ENCODE measurements at regions not wholly inside any gene's neighbourhood (a gene's known extent, or its start where the extent isn't known, plus 50 kb on each side); places are given as distances from the start of the nearest gene placed in this dataset.

- H3K27ac Mint-ChIP-seq: no peak overlapping the region
- peaks cover 11% of the 10 kb centered on the region for H3K4me1 Mint-ChIP-seq
- ATAC-seq: no peak
- peaks cover 24% of the 10 kb centered on the region for H3K36me3 Mint-ChIP-seq
- H3K27me3 Mint-ChIP-seq: no peaks in the 10 kb centered on the region
- H3K9me3 Mint-ChIP-seq: no peaks in the 10 kb centered on the region
- H3K4me3 Mint-ChIP-seq: no peak overlapping the region
Measured at GRCh38 chr10:60684091-60684490, 94.2 kb upstream of the CDK1 start.

DNA sequence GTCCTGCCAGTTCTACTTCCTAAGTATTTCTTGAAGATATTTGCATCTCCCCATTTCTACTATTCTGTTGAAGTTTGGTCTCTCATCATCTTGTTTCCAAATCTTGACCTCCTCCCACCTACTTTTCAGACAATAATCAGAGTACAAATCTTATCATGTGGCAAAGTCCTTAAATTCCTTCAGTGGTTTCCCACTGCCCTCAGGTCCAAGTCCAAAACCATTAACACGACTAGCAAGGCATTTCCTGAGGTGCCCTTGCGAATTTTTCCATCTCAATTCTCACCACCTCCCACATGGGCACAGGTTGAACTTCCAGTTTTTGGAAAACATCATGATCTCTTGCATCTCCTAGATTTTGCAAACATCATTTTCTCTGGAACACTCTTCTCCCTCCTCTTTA is 97.2 kb upstream of the CDK1 start:
- H3K4me1 Mint-ChIP-seq: peaks cover 11% of the 10 kb centered on the region
- H3K36me3 Mint-ChIP-seq: peaks cover 24% of the 10 kb centered on the region
- no peaks in the 10 kb centered on the region for H3K27me3 Mint-ChIP-seq
- no peaks in the 10 kb centered on the region for H3K9me3 Mint-ChIP-seq
- ATAC-seq: no peak
- H3K27ac Mint-ChIP-seq: no peak overlapping the region
- H3K4me3 Mint-ChIP-seq: no peak overlapping the region

DNA sequence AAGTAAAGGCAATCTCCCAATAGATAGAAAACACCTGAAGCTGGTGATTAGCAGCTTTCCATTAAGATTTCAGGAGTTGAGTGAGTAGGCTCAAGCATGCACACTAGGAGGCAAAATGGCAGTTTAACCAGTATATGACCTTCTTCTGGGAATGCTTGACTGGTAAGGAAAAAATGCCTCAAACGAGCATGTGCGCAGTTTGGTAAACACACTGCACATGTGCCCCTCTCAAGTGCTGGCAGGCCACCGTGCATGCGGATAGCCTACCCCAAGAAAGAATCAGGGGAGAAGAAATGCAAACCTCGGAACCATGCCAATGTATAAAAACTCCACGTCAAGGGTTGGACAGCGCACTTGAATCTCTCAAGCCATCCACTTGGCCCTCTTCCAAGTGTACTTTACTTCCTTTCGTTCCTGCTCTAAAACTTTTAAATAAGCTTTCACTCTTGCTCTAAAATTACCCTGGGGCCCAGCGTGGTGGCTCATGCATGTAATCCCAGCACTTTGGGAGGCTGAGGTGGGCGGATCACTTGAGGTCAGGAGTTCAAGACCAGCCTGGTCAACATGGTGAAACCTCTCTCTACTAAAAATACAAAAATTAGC is 98.8 kb upstream of the CDK1 start:
- no peaks in the 10 kb centered on the region for H3K9me3 Mint-ChIP-seq
- peaks cover 11% of the 10 kb centered on the region for H3K4me1 Mint-ChIP-seq
- ATAC-seq: no peak
- H3K27ac Mint-ChIP-seq: no peak overlapping the region
- peaks cover 18% of the 10 kb centered on the region for H3K36me3 Mint-ChIP-seq
- H3K4me3 Mint-ChIP-seq: no peak overlapping the region
- H3K27me3 Mint-ChIP-seq: no peaks in the 10 kb centered on the region

DNA sequence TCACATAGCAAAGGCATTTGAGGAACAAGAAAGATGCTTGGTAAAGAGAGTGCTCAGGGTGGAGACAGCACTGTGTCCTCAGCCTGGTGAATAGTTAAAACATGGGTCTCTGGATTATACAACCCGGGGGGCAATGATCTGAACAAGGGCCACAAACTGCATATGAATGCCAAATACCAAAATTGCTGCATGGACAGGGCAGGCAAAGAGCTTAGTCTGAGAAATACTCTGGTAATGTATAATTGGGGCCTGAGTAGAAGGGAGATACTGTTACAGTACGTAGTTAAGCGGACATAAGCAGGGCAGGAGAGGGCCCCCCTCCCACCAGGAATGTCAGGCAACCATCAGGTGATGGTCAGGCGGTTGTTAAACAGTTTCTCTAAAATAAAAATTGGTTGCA is 99.3 kb upstream of the CDK1 start:
- Mint-ChIP-seq H3K9me3 (no peaks in the 10 kb centered on the region), H3K27me3 (no peaks in the 10 kb centered on the region)

DNA sequence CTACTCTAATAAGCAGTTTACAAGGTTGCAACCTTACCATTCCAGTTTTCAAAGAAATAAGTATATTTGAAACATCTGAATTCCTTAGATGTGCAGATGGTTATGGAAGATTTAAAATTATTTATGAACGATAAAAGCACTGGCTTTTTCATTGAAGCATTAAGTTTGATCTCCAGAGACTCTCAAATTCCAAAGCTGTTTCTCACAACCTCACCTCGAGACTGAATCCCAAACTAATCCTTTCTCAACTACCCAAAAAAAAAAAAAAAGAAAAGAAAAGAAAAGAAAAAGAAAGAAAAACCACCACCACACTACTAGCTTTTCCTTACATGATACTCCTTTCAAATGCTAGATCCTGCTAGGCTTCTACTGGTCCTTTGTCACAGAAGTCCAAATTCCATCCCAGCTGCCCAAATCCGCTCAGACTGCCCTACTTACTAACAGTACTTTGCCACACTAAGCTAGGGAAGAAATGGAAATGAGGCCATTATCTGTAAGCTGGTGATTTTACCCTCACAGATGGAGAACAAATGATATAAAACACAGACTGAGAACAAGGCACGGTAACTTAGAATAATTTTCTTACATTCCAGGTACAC is 100.6 kb upstream of the CDK1 start:
- Mint-ChIP-seq H3K27me3 (no peaks in the 10 kb centered on the region), H3K36me3 (peaks cover 15% of the 10 kb centered on the region), H3K27ac (no peak overlapping the region)

More for the DNA sequence above, 99.3 kb upstream of the CDK1 start:
- Mint-ChIP-seq H3K36me3 (peaks cover 14% of the 10 kb centered on the region), H3K4me3 (no peak overlapping the region), H3K27ac (no peak overlapping the region), H3K4me1 (peaks cover 11% of the 10 kb centered on the region)
- no peak for ATAC-seq

GRCh38 chr10:60675236-60675635 is 103.0 kb upstream of the CDK1 start:
- peaks cover 2% of the 10 kb centered on the region for H3K9me3 Mint-ChIP-seq
- ATAC-seq: no peak
- no peak overlapping the region for H3K27ac Mint-ChIP-seq
- H3K4me1 Mint-ChIP-seq: no peaks in the 10 kb centered on the region
- no peaks in the 10 kb centered on the region for H3K27me3 Mint-ChIP-seq
- no peak overlapping the region for H3K4me3 Mint-ChIP-seq
- peaks cover 5% of the 10 kb centered on the region for H3K36me3 Mint-ChIP-seq

More for the DNA sequence above, 100.6 kb upstream of the CDK1 start:
- H3K4me1 Mint-ChIP-seq: peaks cover 5% of the 10 kb centered on the region
- H3K9me3 Mint-ChIP-seq: peaks cover 2% of the 10 kb centered on the region
- ATAC-seq: no peak
- no peak overlapping the region for H3K4me3 Mint-ChIP-seq

GRCh38 chr10:60669501-60669900 is 108.8 kb upstream of the CDK1 start:
- H3K27me3 Mint-ChIP-seq: no peaks in the 10 kb centered on the region
- H3K9me3 Mint-ChIP-seq: peaks cover 2% of the 10 kb centered on the region
- H3K4me3 Mint-ChIP-seq: no peak overlapping the region
- no peak overlapping the region for H3K27ac Mint-ChIP-seq
- ATAC-seq: no peak
- peaks cover 5% of the 10 kb centered on the region for H3K36me3 Mint-ChIP-seq
- H3K4me1 Mint-ChIP-seq: no peaks in the 10 kb centered on the region

- H3K36me3 Mint-ChIP-seq: no peaks in the 10 kb centered on the region
- no peak overlapping the region for H3K27ac Mint-ChIP-seq
- no peaks in the 10 kb centered on the region for H3K27me3 Mint-ChIP-seq
- no peaks in the 10 kb centered on the region for H3K9me3 Mint-ChIP-seq
- no peak for ATAC-seq
- H3K4me1 Mint-ChIP-seq: no peaks in the 10 kb centered on the region
- H3K4me3 Mint-ChIP-seq: no peak overlapping the region
Measured at GRCh38 chr10:60666221-60666620, 112.1 kb upstream of the CDK1 start.

- no peaks in the 10 kb centered on the region for H3K27me3 Mint-ChIP-seq
- ATAC-seq: no peak
- H3K36me3 Mint-ChIP-seq: peaks cover 9% of the 10 kb centered on the region
- no peaks in the 10 kb centered on the region for H3K4me1 Mint-ChIP-seq
- no peak overlapping the region for H3K4me3 Mint-ChIP-seq
- H3K9me3 Mint-ChIP-seq: no peaks in the 10 kb centered on the region
- H3K27ac Mint-ChIP-seq: no peak overlapping the region
Measured at GRCh38 chr10:60664859-60665258, 113.4 kb upstream of the CDK1 start.

DNA sequence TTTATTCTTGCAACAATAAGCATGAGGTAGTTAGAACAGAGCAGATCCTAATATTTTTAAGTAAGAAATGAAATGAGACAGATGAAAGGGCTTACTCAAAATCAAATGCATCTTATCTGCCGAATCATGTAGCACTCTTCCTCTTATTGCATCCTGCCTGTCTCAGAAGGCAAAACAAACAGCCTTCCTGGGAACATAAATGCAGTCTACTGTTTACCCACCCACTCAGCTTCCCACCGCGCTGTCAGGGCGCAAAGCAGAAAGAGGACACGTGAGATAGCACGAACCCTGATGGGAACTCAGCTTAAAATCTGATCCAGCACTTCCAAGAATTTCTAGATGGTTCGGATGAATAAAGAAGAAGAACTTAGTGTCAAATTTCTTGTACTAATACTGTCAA is 114.4 kb upstream of the CDK1 start:
- no peaks in the 10 kb centered on the region for H3K27me3 Mint-ChIP-seq
- H3K27ac Mint-ChIP-seq: no peak overlapping the region
- no peaks in the 10 kb centered on the region for H3K4me1 Mint-ChIP-seq
- H3K9me3 Mint-ChIP-seq: no peaks in the 10 kb centered on the region
- no peak for ATAC-seq
- no peak overlapping the region for H3K4me3 Mint-ChIP-seq
- peaks cover 10% of the 10 kb centered on the region for H3K36me3 Mint-ChIP-seq

DNA sequence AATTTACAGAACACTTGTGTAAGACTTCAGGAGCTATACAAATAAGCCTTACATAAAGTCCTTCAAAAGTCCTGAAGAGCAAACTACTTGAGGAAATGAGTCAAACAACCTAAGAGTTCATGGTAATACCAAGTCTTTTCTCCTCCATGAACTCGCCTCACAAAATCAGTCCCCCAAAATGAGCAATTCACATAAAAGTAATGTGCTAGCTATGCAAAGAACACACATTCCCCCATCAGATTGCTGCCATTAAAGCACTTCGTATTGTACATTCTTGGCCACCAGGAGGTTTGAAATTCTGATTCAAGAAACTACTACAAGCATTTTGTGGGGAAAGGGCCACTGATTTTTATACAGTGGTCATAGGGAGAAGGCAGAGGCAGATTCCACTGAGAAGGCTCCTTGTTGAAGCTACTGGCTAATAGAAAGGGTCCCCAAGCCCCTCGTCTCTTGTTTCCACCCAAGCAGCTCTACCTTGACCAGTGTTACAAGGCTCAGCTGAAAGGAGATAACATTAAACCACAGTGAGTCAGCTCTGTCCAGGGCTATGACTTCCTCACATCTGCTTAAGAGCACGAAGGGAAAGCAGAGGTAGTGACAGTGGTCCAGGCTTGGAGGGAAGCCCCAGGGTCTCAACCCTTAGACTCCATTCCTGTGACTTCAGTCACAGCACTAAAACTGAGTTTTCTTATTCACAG is 115.2 kb upstream of the CDK1 start:
- Mint-ChIP-seq H3K9me3 (no peaks in the 10 kb centered on the region), H3K4me3 (no peak overlapping the region), H3K36me3 (peaks cover 15% of the 10 kb centered on the region), H3K27me3 (no peaks in the 10 kb centered on the region), H3K27ac (peak overlapping the region; percentile 40), H3K4me1 (no peaks in the 10 kb centered on the region)
- peak; percentile 61 for ATAC-seq

- Mint-ChIP-seq H3K4me1 (no peaks in the 10 kb centered on the region), H3K27me3 (no peaks in the 10 kb centered on the region), H3K9me3 (no peaks in the 10 kb centered on the region), H3K4me3 (no peak overlapping the region), H3K36me3 (peaks cover 19% of the 10 kb centered on the region), H3K27ac (no peak overlapping the region)
- no peak for ATAC-seq
Measured at GRCh38 chr10:60661637-60662036, 116.6 kb upstream of the CDK1 start.

- no peak for ATAC-seq
- Mint-ChIP-seq H3K27ac (no peak overlapping the region), H3K4me3 (no peak overlapping the region), H3K27me3 (no peaks in the 10 kb centered on the region), H3K9me3 (no peaks in the 10 kb centered on the region), H3K36me3 (peaks cover 20% of the 10 kb centered on the region), H3K4me1 (no peaks in the 10 kb centered on the region)
Measured at GRCh38 chr10:60660625-60661024, 117.7 kb upstream of the CDK1 start.

DNA sequence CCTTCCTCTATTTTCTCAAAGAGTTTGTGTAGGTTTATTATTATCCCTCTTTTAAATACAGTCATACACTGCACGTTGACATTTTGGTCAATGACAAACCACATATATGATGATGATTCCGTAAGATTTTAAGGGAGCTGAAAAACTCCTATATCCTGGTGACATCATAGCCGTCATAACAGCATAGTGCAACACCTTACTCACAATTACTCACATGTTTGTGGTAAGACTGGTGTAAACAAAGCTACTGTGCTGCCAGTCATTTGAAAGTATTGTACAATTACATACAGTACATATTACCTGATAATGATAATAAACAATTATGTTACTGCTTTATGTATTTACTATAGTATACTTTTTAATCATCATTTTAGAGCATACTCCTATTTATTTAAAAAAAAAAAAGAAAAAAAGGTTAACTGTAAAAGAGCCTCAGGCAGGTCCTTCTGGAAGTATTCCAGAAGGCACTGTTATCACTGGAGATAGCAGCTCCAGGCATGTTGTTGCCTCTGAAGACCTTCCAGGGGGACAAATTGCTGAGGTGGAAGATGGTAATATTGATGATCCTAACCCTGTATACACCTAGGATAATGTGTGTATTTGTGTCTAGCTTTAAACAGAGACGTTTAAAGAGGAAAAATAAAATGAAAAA is 123.3 kb upstream of the CDK1 start:
- ATAC-seq: no peak
- Mint-ChIP-seq H3K4me3 (no peak overlapping the region), H3K36me3 (peaks cover 11% of the 10 kb centered on the region), H3K27me3 (no peaks in the 10 kb centered on the region), H3K9me3 (no peaks in the 10 kb centered on the region), H3K4me1 (peaks cover 16% of the 10 kb centered on the region), H3K27ac (no peak overlapping the region)

GRCh38 chr10:60652628-60653027 is 125.7 kb upstream of the CDK1 start:
- Mint-ChIP-seq H3K4me1 (peaks cover 16% of the 10 kb centered on the region), H3K36me3 (peaks cover 4% of the 10 kb centered on the region), H3K4me3 (peak overlapping the region; percentile 64), H3K9me3 (no peaks in the 10 kb centered on the region), H3K27ac (peak overlapping the region; percentile 82), H3K27me3 (no peaks in the 10 kb centered on the region)
- peak; percentile 96 for ATAC-seq
